ENCODE measurements at regions not wholly inside any gene's neighbourhood (a gene's known extent, or its start where the extent isn't known, plus 50 kb on each side); places are given as distances from the start of the nearest gene placed in this dataset.
A peak's percentile ranks its signal among the peaks of the same experiment; 100 is the strongest.

DNA sequence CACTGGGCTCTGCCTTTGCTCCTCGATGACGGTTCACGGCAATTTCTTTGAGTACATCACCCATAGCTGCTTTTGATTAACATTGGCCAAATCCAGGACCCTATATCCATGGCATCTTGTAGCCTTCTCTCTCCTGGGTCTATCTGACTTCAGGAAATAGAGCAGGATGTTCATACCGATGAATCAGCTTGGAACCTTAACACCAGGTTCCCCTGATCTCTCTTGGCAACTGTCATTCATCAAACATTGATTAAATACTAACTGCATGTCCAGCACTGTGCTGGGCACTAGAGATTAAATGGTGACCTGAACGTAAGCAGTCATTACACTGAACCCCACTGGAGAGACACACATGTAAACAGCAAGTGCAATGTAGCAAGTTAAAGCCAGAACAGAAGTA is 77.0 kb upstream of the MED13L start:
- WGBS (ENCODE audit: insufficient coverage) = 84% methylated on average over 5 of the region's 5 CpGs
- H3K9me3 ChIP-seq (ENCODE audit: control insufficient read depth, insufficient read depth, low read length) = no peaks in the 10 kb centered on the region
- no peak overlapping the region for H3K4me3 ChIP-seq (ENCODE audit: low read length)
- Mint-ChIP-seq H3K36me3 (no peaks in the 10 kb centered on the region), H3K4me1 (peaks cover 11 to 12% of the 10 kb centered on the region in 2 donors), H3K9me3 (no peaks in the 10 kb centered on the region), H3K4me3 (no peak overlapping the region), H3K27ac (no peak overlapping the region), H3K27me3 (ENCODE audit: low read depth in 2 of 2) (peaks cover 0 to 6% of the 10 kb centered on the region in 2 donors)
- TF ChIP-seq, protein P1, sequence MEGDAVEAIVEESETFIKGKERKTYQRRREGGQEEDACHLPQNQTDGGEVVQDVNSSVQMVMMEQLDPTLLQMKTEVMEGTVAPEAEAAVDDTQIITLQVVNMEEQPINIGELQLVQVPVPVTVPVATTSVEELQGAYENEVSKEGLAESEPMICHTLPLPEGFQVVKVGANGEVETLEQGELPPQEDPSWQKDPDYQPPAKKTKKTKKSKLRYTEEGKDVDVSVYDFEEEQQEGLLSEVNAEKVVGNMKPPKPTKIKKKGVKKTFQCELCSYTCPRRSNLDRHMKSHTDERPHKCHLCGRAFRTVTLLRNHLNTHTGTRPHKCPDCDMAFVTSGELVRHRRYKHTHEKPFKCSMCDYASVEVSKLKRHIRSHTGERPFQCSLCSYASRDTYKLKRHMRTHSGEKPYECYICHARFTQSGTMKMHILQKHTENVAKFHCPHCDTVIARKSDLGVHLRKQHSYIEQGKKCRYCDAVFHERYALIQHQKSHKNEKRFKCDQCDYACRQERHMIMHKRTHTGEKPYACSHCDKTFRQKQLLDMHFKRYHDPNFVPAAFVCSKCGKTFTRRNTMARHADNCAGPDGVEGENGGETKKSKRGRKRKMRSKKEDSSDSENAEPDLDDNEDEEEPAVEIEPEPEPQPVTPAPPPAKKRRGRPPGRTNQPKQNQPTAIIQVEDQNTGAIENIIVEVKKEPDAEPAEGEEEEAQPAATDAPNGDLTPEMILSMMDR (IDR thresholded peaks at IDR 0.05) = no peak
- ATAC-seq = no peak
- peaks cover 10% of the 10 kb centered on the region for H3K4me1 ChIP-seq (ENCODE audit: control insufficient read depth, insufficient read depth, low read length)
- H3K36me3 ChIP-seq (ENCODE audit: control insufficient read depth, insufficient read depth, low read length) = no peaks in the 10 kb centered on the region
- intact Hi-C loops (cut with micrococcal nuclease) = no loop called here
- H3K27ac ChIP-seq (ENCODE audit: low read length) = no peak overlapping the region
- H3K27me3 ChIP-seq (ENCODE audit: control insufficient read depth, insufficient read depth, low read length) = no peaks in the 10 kb centered on the region
- DNase-seq = no peak

DNA sequence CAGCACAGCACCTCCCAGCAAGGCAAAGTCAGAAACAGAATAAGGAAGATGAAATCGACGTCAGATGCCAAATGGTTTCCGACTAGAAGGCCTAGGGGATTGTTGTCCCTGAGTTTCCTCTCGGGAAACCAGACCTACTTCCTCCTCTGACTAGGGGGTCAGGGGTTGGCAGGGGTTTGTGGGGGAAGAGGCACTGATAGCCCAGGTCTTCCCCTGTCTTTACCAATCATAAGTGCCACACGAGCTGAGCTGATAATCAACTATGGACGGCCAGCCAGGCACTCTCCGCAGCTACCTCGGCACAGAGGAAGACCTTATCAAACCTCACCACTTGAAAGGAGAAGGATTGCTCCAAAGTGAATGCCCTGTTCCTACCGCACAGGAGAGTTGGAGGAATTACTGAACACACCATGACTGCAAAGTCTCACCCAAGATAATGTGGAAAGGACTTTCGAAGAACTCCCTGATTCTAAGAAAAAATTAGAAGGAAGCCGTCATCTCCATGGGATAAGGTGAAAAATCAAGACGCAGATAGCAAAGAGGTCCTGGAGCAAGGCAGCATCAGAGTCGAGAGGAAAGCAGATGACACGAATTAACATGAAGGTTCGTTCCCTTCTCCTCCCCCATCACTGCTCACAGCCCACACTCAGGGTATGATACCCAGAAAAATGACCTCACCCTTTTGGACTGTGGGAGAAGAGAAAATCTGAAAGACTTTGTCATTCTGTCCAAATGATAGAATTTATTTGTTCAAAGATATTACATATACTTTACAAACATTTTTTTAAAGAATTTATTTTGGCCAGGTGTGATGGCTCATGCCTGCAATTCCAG is 77.7 kb upstream of the MED13L start:
- no peaks in the 10 kb centered on the region for H3K9me3 Mint-ChIP-seq
- H3K36me3 Mint-ChIP-seq = no peaks in the 10 kb centered on the region
- intact Hi-C loops (cut with micrococcal nuclease) = no loop called here

DNA sequence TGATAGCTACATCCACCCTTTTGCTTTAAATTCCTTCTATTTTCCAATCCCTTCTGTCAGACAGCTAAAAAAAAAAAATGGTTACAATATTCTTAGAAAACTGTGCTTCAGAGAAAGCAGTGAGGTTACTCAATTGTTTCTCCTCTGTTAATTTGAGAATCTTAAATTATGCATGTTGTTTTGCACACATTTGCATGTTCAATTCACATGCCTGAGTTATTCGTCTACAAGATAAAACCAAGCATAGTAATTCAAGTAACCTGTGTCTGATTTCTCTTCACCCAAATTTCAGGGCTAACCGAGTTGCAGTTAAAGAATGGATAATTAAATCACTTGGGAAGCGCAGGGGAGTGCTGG is 81.0 kb upstream of the MED13L start:
- Histone ChIP-seq H3K36me3 (ENCODE audit: control insufficient read depth, insufficient read depth, low read length) (no peaks in the 10 kb centered on the region), H3K9me3 (ENCODE audit: control insufficient read depth, insufficient read depth, low read length) (no peaks in the 10 kb centered on the region), H3K27me3 (ENCODE audit: control insufficient read depth, insufficient read depth, low read length) (no peaks in the 10 kb centered on the region), H3K27ac (ENCODE audit: low read length) (peak overlapping the region; percentile 45), H3K4me3 (ENCODE audit: low read length) (no peak overlapping the region), H3K4me1 (ENCODE audit: control insufficient read depth, insufficient read depth, low read length) (peaks cover 31% of the 10 kb centered on the region)
- no peaks in the 10 kb centered on the region for H3K36me3 Mint-ChIP-seq
- H3K4me3 Mint-ChIP-seq = peak overlapping the region; percentile 65
- TF ChIP-seq, protein P1 (IDR thresholded peaks at IDR 0.05) = no peak
- no peaks in the 10 kb centered on the region for H3K9me3 Mint-ChIP-seq
- peak in 1 of 3 donors; percentile 3 for ATAC-seq
- no peak for DNase-seq
- intact Hi-C loops (cut with micrococcal nuclease) = loop anchor here (2.0 kb wide), 1 partner anchor 82 kb away; the partner anchor contains the start of gene MED13L
- H3K27me3 Mint-ChIP-seq (ENCODE audit: low read depth in 2 of 2) = no peaks in the 10 kb centered on the region
- 94% methylated on average over 2 of the region's 3 CpGs for WGBS (ENCODE audit: insufficient coverage)
- peak overlapping the region; percentile 81 for H3K27ac Mint-ChIP-seq
- peaks cover 27 to 28% of the 10 kb centered on the region in 2 donors for H3K4me1 Mint-ChIP-seq

More for the DNA sequence above, 77.7 kb upstream of the MED13L start:
- WGBS (ENCODE audit: insufficient coverage) = 81% methylated on average over 14 of the region's 15 CpGs
- Histone ChIP-seq H3K9me3 (ENCODE audit: control insufficient read depth, insufficient read depth, low read length) (no peaks in the 10 kb centered on the region), H3K27me3 (ENCODE audit: control insufficient read depth, insufficient read depth, low read length) (no peaks in the 10 kb centered on the region), H3K4me1 (ENCODE audit: control insufficient read depth, insufficient read depth, low read length) (peaks cover 16% of the 10 kb centered on the region), H3K4me3 (ENCODE audit: low read length) (no peak overlapping the region), H3K27ac (ENCODE audit: low read length) (no peak overlapping the region), H3K36me3 (ENCODE audit: control insufficient read depth, insufficient read depth, low read length) (no peaks in the 10 kb centered on the region)
- TF ChIP-seq, protein P1 (IDR thresholded peaks at IDR 0.05) = no peak
- Mint-ChIP-seq H3K27me3 (ENCODE audit: low read depth in 2 of 2) (peaks cover 0 to 4% of the 10 kb centered on the region in 2 donors), H3K4me3 (no peak overlapping the region), H3K27ac (no peak overlapping the region), H3K4me1 (peaks cover 17 to 18% of the 10 kb centered on the region in 2 donors)
- ATAC-seq (no peak), DNase-seq (no peak)

All from natural killer cell (primary cell).